H1 (cell line): ENCODE measurements at regions not wholly inside any gene's neighbourhood (a gene's known extent, or its start where the extent isn't known, plus 50 kb on each side); places are given as distances from the start of the nearest gene placed in this dataset.

ENCODE experiments used
- TF ChIP-seq, protein P1 (sequence below): IDR thresholded peaks from 2 replicates; pipeline ENCODE4 v1.6.1; 2011; ENCODE audit warnings: low read length, improper control_type of control experiment

DNA sequence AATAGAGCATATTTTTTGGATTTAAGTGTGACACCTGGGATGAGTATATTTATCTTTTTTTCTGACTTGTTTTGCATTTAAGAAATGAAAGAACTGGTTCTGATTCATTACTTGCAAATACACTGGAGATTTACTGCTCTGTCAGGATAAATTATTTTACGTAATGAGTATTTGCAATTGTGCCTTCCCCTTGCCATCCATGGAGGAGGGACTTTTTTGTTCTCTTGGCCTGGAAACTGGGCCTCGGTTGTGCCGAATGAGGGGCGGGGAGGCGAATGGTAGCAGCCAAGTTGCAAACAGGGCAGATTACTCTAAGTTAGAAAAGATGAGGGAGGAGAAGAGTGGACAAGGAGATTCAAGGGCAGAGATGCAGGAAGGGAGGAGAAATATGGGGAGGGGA lies 308.7 kb downstream of the ATP23 start (continued):
- TF ChIP-seq, protein P1, sequence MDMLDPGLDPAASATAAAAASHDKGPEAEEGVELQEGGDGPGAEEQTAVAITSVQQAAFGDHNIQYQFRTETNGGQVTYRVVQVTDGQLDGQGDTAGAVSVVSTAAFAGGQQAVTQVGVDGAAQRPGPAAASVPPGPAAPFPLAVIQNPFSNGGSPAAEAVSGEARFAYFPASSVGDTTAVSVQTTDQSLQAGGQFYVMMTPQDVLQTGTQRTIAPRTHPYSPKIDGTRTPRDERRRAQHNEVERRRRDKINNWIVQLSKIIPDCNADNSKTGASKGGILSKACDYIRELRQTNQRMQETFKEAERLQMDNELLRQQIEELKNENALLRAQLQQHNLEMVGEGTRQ: no peak
